GM12878 (cell line): ENCODE measurements at regions not wholly inside any gene's neighbourhood (a gene's known extent, or its start where the extent isn't known, plus 50 kb on each side); places are given as distances from the start of the nearest gene placed in this dataset.

Source experiments
- ATAC-seq: fragments of 200-7000 bp; cut with Tn5 transposase; 3 replicates; pipeline ENCODE4 v1.9.1; 2020; ENCODE audit warnings: mild to moderate bottlenecking, moderate library complexity
- BruUV-seq: library from RNA; stranded (reverse); fragments of 400-500 nt; replicated peaks from 2 replicates; lab custom pipeline; 2021; lab: Mats Ljungman, UMichigan
- CTCF ChIA-PET: fragments of 300-600 bp; sonication (Branson Sonifier 250); formaldehyde crosslinking; extraction: SDS; loops from one replicate; lab custom pipeline; 2021; ENCODE audit warnings: inconsistent platforms; lab: Yijun Ruan, JAX
- POLR2A ChIA-PET: fragments of 350-600 bp; formaldehyde crosslinking; extraction: SDS; loops from one replicate; lab custom pipeline; 2021; ENCODE audit warnings: inconsistent platforms; lab: Charles Lee
- RAD21 ChIA-PET: fragments of 300-600 bp; sonication (Branson Sonifier 250); formaldehyde crosslinking; loops from one replicate; lab custom pipeline; 2023; ENCODE audit warnings: antibody characterized with exemption; ENCODE audit not compliant: unreplicated experiment; lab: Charles Lee
- SMC1A ChIA-PET: fragments of 300-600 bp; sonication (Branson Sonifier 250); formaldehyde crosslinking; loops from one replicate; lab custom pipeline; 2023; ENCODE audit not compliant: unreplicated experiment, uncharacterized antibody; lab: Charles Lee
- DNase-seq: peaks from one replicate; pipeline ENCODE4 v3.0.0-alpha.2; 2011; ENCODE audit warnings: low read depth, low spot score
- FAIRE-seq: peaks from 3 replicates; lab custom pipeline; 2011; peaks lifted over from hg19 to GRCh38; lab: Jason Lieb, UNC
- H2AFZ ChIP-seq: 2 replicates; pipeline ENCODE4 v1.6.0; 2011; ENCODE audit warnings: low read depth, low read length, control low read depth; ENCODE audit not compliant: control insufficient read depth
- H3K27ac ChIP-seq: 2 replicates; pipeline ENCODE4 v1.5.1; 2011; ENCODE audit warnings: control low read depth; ENCODE audit not compliant: control insufficient read depth, insufficient read depth
- H3K27me3 ChIP-seq, 2 experiments: replicated peaks in 1 of 2; 2 replicates each; pipeline versions ENCODE4 v1.6.0 to v1.6.1; 2011; ENCODE audit warnings: low read length in 1 of 2; ENCODE audit not compliant: control insufficient read depth in 2 of 2, insufficient read depth in 2 of 2
- H3K36me3 ChIP-seq, 2 experiments: 2 replicates each; pipeline ENCODE4 v1.5.1; 2011; ENCODE audit warnings: low read length in 1 of 2; ENCODE audit not compliant: control insufficient read depth in 2 of 2, insufficient read depth in 2 of 2
- H3K4me1 ChIP-seq: 2 replicates; pipeline ENCODE4 v1.6.1; 2011; ENCODE audit warnings: mild to moderate bottlenecking, low read length, moderate library complexity, mixed read lengths; ENCODE audit not compliant: control insufficient read depth, insufficient read depth
- H3K4me2 ChIP-seq: 2 replicates; pipeline ENCODE4 v1.6.0; 2011; ENCODE audit warnings: control low read depth; ENCODE audit not compliant: control insufficient read depth, insufficient read depth
- H3K4me3 ChIP-seq: fragments of 200-600 bp; sonication (generic); 2 replicates; pipeline ENCODE4 v1.5.1; 2016
- H3K79me2 ChIP-seq: 2 replicates; pipeline ENCODE4 v1.6.0; 2011; ENCODE audit warnings: low read length; ENCODE audit not compliant: control insufficient read depth, insufficient read depth
- H3K9ac ChIP-seq: 2 replicates; pipeline ENCODE4 v1.8.0; 2011; ENCODE audit warnings: low read length, control low read depth, mixed read lengths; ENCODE audit not compliant: control insufficient read depth, insufficient read depth
- H3K9me3 ChIP-seq: replicated peaks from 3 replicates; pipeline ENCODE4 v1.5.1; 2011; ENCODE audit warnings: mild to moderate bottlenecking, low read length; ENCODE audit not compliant: control insufficient read depth, insufficient read depth
- H4K20me1 ChIP-seq: 2 replicates; pipeline ENCODE4 v1.6.0; 2011; ENCODE audit not compliant: control insufficient read depth, insufficient read depth
- CBX5 ChIP-seq: sonication (generic); IDR thresholded peaks from 2 replicates; pipeline ENCODE4 v1.6.1; 2016; ENCODE audit warnings: low read depth, moderate library complexity, mild to moderate bottlenecking, inconsistent platforms
- CREB1 ChIP-seq: IDR thresholded peaks from 2 replicates; pipeline ENCODE4 v1.6.1; 2012; ENCODE audit warnings: low read depth, mild to moderate bottlenecking, inconsistent platforms
- GATAD2B ChIP-seq: fragments of 450-650 bp; conservative IDR thresholded peaks from 2 replicates; pipeline ENCODE4 v1.6.1; 2017; ENCODE audit warnings: low read depth, mild to moderate bottlenecking, moderate library complexity
- SKIL ChIP-seq: fragments of 450-650 bp; IDR thresholded peaks from 2 replicates; pipeline ENCODE4 v1.6.1; 2017; ENCODE audit warnings: mild to moderate bottlenecking, low read depth, inconsistent platforms; ENCODE audit not compliant: poor library complexity, severe bottlenecking
- SREBF2 ChIP-seq: IDR thresholded peaks from 2 replicates; pipeline ENCODE4 v1.6.1; 2012; ENCODE audit warnings: mild to moderate bottlenecking, low read length
- TAF1 ChIP-seq: IDR thresholded peaks from 2 replicates; pipeline ENCODE4 v1.6.1; 2011; ENCODE audit warnings: mild to moderate bottlenecking, low read depth, low read length, borderline replicate concordance
- ZBTB40 ChIP-seq: fragments of 450-650 bp; IDR thresholded peaks from 2 replicates; pipeline ENCODE4 v1.6.1; 2016; ENCODE audit warnings: mild to moderate bottlenecking, moderate library complexity, borderline replicate concordance
- WGBS: methylation state at CpG from one replicate; pipeline ENCODE4 v1.1.6; 2016; ENCODE audit warnings: low lambda C conversion rate; ENCODE audit not compliant: insufficient replicate concordance, insufficient coverage; ENCODE audit errors: missing lambda C conversion rate; 5-methylcytosine and 5-hydroxymethylcytosine counted together
- in situ Hi-C: fragments of 300-500 bp; cut with MboI; formaldehyde crosslinking; loops from 9 replicates; pipeline ENCODE4 v1.14.3; 2018; ENCODE audit warnings: mixed read lengths
- intact Hi-C: fragments of 100-400 bp; cut with micrococcal nuclease; formaldehyde crosslinking; loops from one replicate; pipeline ENCODE4 v1.14.2; 2022; ENCODE audit not compliant: unreplicated experiment
- TF ChIP-seq, protein P1 (sequence below), 3 experiments: IDR thresholded peaks in 2 of 3; conservative IDR thresholded peaks in 1 of 3; 2 replicates each; pipeline ENCODE4 v1.5.1; 2011; ENCODE audit warnings: low read depth in 3 of 3, low read length in 3 of 3, mild to moderate bottlenecking in 3 of 3, control low read depth in 2 of 3, moderate library complexity in 2 of 3, inconsistent platforms in 1 of 3, mixed read lengths in 1 of 3; ENCODE audit not compliant: control insufficient read depth in 2 of 3, insufficient read depth in 1 of 3; ENCODE audit errors: extremely low read depth in 1 of 3

DNA sequence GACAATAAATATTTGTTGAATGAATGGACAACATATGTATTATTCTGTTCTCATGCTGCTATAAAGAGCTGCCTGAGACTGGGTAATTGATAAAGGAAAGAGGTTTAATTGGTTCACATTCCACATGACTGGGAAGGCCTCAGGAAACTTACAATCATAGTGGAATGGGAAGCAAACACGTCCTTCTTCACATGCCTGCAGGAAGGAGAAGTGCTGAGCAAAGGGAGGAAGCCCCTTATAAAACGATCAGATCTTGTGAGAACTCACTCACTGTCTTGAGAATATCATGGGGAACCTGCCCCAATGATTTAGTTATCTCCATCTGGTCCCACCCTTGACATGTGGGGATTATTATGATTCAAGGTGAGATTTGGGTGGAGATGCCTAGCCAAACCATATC, 233.9 kb upstream of the AADAT start:
- intact Hi-C loops (no loop called here), in situ Hi-C loops (no loop called here)
- DNase-seq (no peak), ATAC-seq (no peak), FAIRE-seq (no peak)
- Histone ChIP-seq H3K27me3 (no peaks in the 10 kb centered on the region), H3K79me2 (no peaks in the 10 kb centered on the region), H3K9me3 (peaks cover 4% of the 10 kb centered on the region; the same call in 2 of the 3 replicates), H3K27ac (no peak overlapping the region), H3K4me3 (no peak overlapping the region), H3K4me2 (no peak overlapping the region), H4K20me1 (no peaks in the 10 kb centered on the region), H3K36me3 (no peaks in the 10 kb centered on the region), H2AFZ (no peak overlapping the region), H3K9ac (no peak overlapping the region), H3K4me1 (no peaks in the 10 kb centered on the region)
- 3% methylated on average over 2 of the region's 2 CpGs for WGBS
- ChIA-PET RAD21 (no interaction called here), CTCF (no interaction called here), POLR2A (no interaction called here), SMC1A (no interaction called here)
- no TSS peak for BruUV-seq
- TF ChIP-seq CBX5 (peak; percentile 93; the same call in 1 of the 2 replicates), SREBF2 (no peak)

DNA sequence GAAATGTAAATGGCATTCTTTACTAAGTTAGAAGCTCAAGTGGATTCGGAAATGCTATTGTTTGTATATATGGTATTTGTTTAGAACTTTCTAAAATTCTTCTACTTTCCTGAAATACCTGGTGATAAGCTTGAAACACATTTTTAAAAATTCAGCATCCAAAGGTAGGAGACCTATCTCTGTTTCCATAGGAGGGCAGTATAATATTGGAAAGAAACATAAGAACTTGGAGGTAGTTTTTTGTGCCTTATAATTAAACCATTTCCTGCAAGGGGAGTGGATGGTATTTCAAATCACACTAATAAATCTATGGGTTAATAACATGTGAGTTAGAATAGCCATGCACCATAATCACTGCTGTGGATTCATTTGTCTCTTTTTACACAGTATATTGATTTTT, 217.4 kb upstream of the AADAT start:
- BruUV-seq, result no TSS peak
- CTCF ChIA-PET, result interaction anchor here (0.7 to 3.6 kb wide), 8 partner anchors 8 to 190 kb away, joined by 3 to 22 read pairs (median 3); no protein-coding TSS in a partner anchor
- H3K4me3 ChIP-seq, result no peak overlapping the region
- H3K9me3 ChIP-seq, result no peaks in the 10 kb centered on the region; the same call in 2 of the 3 replicates
- H3K4me1 ChIP-seq, result no peaks in the 10 kb centered on the region
- SMC1A ChIA-PET, result interaction anchor here (1.0 to 3.9 kb wide), 4 partner anchors 47 to 410 kb away, joined by 3 to 15 read pairs (median 7); no protein-coding TSS in a partner anchor
- RAD21 ChIA-PET, result interaction anchor here (1.8 kb wide), 1 partner anchor 67 kb away, joined by 7 read pairs; no protein-coding TSS in a partner anchor
- no peak overlapping the region for H3K4me2 ChIP-seq
- intact Hi-C loops, result no loop called here
- H4K20me1 ChIP-seq, result no peaks in the 10 kb centered on the region
- no peaks in the 10 kb centered on the region for H3K79me2 ChIP-seq
- H3K27ac ChIP-seq, result no peak overlapping the region
- POLR2A ChIA-PET, result no interaction called here
- no peak for FAIRE-seq
- WGBS, result 0% methylated on average over 1 of the region's 1 CpG
- ATAC-seq, result no peak
- no peak for DNase-seq
- no peaks in the 10 kb centered on the region for H3K27me3 ChIP-seq
- H3K9ac ChIP-seq, result no peak overlapping the region
- in situ Hi-C loops, result no loop called here
- H3K36me3 ChIP-seq, result no peaks in the 10 kb centered on the region
- H2AFZ ChIP-seq, result no peak overlapping the region
- no peak for TF ChIP-seq SKIL
- no peak for TF ChIP-seq CREB1
- TF ChIP-seq GATAD2B, result no peak
- no peak for TF ChIP-seq SREBF2
- TF ChIP-seq ZBTB40, result no peak
- no peak for TF ChIP-seq TAF1
- TF ChIP-seq, protein P1, sequence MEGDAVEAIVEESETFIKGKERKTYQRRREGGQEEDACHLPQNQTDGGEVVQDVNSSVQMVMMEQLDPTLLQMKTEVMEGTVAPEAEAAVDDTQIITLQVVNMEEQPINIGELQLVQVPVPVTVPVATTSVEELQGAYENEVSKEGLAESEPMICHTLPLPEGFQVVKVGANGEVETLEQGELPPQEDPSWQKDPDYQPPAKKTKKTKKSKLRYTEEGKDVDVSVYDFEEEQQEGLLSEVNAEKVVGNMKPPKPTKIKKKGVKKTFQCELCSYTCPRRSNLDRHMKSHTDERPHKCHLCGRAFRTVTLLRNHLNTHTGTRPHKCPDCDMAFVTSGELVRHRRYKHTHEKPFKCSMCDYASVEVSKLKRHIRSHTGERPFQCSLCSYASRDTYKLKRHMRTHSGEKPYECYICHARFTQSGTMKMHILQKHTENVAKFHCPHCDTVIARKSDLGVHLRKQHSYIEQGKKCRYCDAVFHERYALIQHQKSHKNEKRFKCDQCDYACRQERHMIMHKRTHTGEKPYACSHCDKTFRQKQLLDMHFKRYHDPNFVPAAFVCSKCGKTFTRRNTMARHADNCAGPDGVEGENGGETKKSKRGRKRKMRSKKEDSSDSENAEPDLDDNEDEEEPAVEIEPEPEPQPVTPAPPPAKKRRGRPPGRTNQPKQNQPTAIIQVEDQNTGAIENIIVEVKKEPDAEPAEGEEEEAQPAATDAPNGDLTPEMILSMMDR (IDR thresholded peaks at IDR 0.05 in 2 of 3, conservative IDR thresholded peaks at IDR 0.05 in 1 of 3; ENCODE audit: control insufficient read depth in 2 of 3, extremely low read depth in 1 of 3, insufficient read depth in 1 of 3, low read depth in 3 of 3, low read length in 3 of 3), result peak in 1 of 3 experiments; percentile 26; a peak in 1 of 6 replicates
